T-helper 2 cell treated with Interferon-gamma antibody and Interleukin-4, amounts not matched to agents 100 ng/mL and 5 ng/mL, for 36 hours (primary cell): ENCODE measurements at regions not wholly inside any gene's neighbourhood (a gene's known extent, or its start where the extent isn't known, plus 50 kb on each side); places are given as distances from the start of the nearest gene placed in this dataset.

Experiments
- intact Hi-C: fragments of 100-400 bp; cut with micrococcal nuclease; formaldehyde crosslinking; loops from one replicate; pipeline ENCODE4 v1.15.1; 2023

GRCh38 chr12:111084605-111085004, 164.2 kb upstream of the MYL2 start:
- intact Hi-C loops: no loop called here

- intact Hi-C loops: no loop called here
These were observed 163.8 kb upstream of the MYL2 start for GRCh38 chr12:111084158-111084557.

GRCh38 chr12:111081600-111081999, 161.2 kb upstream of the MYL2 start:
- intact Hi-C loops: no loop called here

GRCh38 chr12:111078731-111079130, 158.4 kb upstream of the MYL2 start:
- intact Hi-C loops: no loop called here

- intact Hi-C loops: no loop called here
These were observed 156.5 kb upstream of the MYL2 start for GRCh38 chr12:111076611-111077451.

- intact Hi-C loops: no loop called here
These were observed 155.8 kb upstream of the MYL2 start for GRCh38 chr12:111076199-111076598.

- intact Hi-C loops: no loop called here
These were observed 154.6 kb upstream of the MYL2 start for GRCh38 chr12:111074965-111075364.

GRCh38 chr12:111074559-111074958, 154.2 kb upstream of the MYL2 start:
- intact Hi-C loops: no loop called here

- intact Hi-C loops: no loop called here
These were observed 153.0 kb upstream of the MYL2 start for GRCh38 chr12:111073370-111073769.

- intact Hi-C loops: no loop called here
These were observed 151.9 kb upstream of the MYL2 start for GRCh38 chr12:111072299-111072698.

GRCh38 chr12:111069886-111070285, 149.5 kb upstream of the MYL2 start:
- intact Hi-C loops: no loop called here

- intact Hi-C loops: no loop called here
These were observed 147.9 kb upstream of the MYL2 start for GRCh38 chr12:111068290-111068689.

- intact Hi-C loops: no loop called here
These were observed 147.1 kb upstream of the MYL2 start for GRCh38 chr12:111067498-111067897.

GRCh38 chr12:111066744-111067437, 146.5 kb upstream of the MYL2 start:
- intact Hi-C loops: no loop called here

GRCh38 chr12:111064982-111065381, 144.6 kb upstream of the MYL2 start:
- intact Hi-C loops: no loop called here

- intact Hi-C loops: no loop called here
These were observed 143.8 kb upstream of the MYL2 start for GRCh38 chr12:111064154-111064553.

- intact Hi-C loops: no loop called here
These were observed 143.1 kb upstream of the MYL2 start for GRCh38 chr12:111063295-111064026.

- intact Hi-C loops: loop anchor here (5.0 kb wide), 1 partner anchor 316 kb away; the partner anchor contains the start of gene PPP1CC
These were observed 137.5 kb upstream of the MYL2 start for GRCh38 chr12:111057701-111058425.

GRCh38 chr12:111056618-111057521, 136.5 kb upstream of the MYL2 start:
- intact Hi-C loops: loop anchor here (5.0 kb wide), 1 partner anchor 315 kb away; the partner anchor contains the start of gene PPP1CC
